Left lobe of liver (tissue), 2 donors: ENCODE measurements at regions not wholly inside any gene's neighbourhood (a gene's known extent, or its start where the extent isn't known, plus 50 kb on each side); places are given as distances from the start of the nearest gene placed in this dataset.

ENCODE experiments used
- ATAC-seq: fragments of 200-7000 bp; cut with Tn5 transposase; one replicate; pipeline ENCODE4 v1.9.1; 2020; ENCODE audit warnings: mild to moderate bottlenecking, moderate library complexity
- DNase-seq: peaks from one replicate; pipeline ENCODE4 v3.0.0-alpha.2; 2020; ENCODE audit warnings: low spot score
- donor health status: DM: no; HTN: no; CAD: no; lungs with moderate emphysema.
- donor health status: DM: no; HTN: yes; CAD: no.

DNA sequence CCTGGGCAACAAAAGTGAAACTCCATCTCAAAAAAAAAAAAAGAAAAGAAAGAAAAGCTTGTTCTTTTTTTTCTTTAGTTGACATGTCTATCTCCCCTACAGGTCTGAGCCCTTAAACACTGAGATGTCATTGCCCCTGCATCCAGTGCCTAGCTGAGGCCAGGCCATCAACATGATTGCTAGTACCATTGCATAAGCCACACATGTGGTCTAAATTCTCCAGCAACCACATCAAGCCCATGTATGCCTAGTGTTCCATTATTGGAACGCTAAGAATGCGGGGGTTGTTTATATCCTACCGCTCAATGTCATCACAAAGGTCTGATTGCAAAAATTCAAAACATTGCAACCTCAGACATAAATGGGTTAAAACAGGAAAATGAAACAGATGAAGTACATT lies 62.7 kb downstream of the NPTX2 start:
- ATAC-seq (no peak), DNase-seq (no peak)

DNA sequence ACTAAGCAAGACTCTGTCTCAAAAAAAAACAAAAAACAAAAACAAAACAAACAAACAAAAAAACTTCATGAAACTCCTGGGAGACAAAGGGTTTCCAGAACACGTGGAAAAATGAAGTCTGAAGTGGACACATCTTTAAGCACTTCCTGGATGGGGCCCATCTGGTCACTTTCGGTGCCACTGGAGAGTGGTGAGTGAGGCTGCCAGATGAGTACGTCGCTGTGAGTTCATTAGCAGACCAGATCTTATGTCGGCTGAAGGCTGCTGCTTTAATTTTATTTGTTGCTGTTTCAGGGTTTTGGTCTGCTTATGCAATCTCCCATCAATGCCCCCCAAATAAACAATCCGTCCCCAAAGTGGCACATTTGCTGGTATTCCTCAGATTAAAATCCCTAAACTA lies 64.4 kb downstream of the NPTX2 start:
- no peak for ATAC-seq
- DNase-seq, result no peak

DNA sequence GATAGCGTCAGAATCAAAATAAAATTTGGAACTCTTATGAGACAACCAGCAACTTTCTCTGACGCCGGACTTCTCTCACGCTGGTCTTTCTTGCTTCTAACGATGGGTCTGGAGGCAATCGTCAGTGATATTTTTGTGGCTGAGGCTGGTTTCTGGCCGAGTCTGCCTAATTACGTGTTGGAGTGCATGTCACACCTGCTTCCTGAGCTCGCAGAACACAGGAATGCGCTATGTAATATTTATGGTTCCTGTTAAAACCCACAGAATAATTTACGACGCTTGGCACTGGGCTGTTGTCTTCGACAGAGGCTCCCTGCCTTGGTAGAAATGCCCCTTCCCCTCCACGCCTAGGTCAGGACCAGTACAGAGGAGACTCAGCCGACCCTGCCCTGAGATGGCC lies 64.9 kb downstream of the NPTX2 start:
- no peak for ATAC-seq
- DNase-seq, result no peak

DNA sequence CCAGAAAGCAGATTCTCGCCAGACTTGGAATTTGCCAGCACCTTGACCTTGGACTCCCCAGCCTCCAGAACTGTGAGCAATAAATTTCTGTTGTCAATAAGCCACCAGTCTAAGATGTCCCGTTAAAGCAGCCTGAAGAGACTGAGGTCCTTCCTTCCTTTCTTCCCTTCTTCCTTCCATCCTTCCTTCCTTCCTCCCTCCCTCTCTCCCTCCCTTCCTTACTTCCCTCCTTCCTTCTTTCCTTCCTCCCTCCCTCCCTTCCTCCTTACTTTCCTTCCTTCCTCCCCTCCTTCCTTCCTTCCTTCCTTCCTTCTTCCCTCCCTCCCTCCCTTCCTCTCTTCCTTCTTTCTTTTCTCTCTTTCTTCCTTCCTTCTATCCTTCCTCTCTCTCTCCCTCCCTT lies 66.4 kb downstream of the NPTX2 start:
- DNase-seq, result no peak
- no peak for ATAC-seq

DNA sequence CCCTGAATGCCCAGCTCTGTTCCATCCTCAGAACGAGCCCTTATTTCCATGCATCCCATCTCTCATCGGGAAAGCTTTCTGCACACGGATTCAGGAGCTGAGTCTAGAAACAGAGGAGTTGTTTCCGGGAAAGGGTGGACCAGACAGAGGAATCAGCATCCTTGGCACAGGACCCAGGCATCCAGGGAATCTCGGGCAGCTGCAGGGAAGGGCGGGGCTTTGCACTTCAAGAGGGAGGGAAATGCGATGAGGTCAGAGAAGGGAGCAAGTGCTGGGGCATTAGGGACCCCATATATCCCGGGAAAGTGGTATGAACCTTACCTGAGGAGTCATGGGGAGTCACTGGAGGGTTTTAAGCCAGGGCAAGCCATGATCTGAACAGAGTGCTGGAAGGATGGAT lies 68.5 kb downstream of the NPTX2 start:
- DNase-seq (no peak), ATAC-seq (no peak)

DNA sequence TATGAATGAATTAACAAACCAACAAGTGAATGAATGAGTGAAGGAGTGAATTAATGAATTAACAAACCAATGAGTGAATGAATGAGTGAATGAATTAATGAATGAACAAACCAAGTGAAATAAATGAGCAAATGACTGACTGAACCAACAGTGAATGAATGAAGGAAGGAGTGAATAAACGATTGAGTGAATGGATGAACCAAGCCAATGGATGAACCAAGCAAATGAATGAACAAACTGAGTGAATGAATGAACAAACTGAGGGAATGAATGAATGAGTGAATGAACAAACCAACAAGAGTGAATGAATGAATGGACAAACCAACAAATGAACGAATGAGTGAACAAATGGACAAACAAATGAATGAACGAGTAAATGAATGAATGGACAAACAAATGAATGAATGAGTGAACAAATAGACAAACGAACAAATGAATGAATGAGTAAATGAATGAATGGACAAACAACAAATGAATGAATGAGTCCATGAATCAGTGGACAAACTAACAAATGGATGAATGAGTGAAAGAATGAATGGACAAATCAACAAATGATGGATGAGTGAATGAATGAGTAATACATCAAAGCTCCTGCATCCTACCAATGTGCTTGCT lies 69.5 kb downstream of the NPTX2 start:
- ATAC-seq (no peak), DNase-seq (no peak)

DNA sequence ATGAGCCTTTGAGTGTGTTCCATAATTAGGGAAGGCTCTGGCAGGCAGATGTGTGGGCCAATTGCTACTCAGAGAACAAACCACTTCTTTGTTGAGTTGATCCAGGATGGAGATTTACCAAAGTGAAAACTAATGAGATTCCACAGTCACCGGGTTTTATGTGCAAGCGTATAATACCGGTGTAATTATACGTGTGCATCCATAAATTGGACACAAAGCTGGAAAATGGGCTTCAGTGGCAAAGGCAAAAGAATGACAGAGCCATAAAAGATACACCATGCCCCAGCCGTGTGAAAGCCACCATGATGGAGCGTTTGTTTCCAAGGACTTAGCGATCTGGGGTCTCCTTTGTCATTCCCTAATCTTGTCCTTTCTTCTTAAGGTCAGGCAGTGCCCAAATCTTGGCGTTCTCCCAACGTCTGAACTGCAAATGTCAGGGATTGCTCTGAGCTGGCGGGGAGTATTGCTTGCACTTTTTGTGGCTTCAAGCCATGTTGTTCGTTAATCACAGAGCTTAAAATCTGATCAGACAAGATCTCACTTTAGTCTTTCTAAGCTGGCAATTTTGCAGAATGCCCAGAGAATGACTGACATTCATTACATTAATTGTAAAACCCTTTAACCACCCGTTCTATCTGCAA lies 70.1 kb downstream of the NPTX2 start:
- ATAC-seq, result no peak
- DNase-seq, result no peak

DNA sequence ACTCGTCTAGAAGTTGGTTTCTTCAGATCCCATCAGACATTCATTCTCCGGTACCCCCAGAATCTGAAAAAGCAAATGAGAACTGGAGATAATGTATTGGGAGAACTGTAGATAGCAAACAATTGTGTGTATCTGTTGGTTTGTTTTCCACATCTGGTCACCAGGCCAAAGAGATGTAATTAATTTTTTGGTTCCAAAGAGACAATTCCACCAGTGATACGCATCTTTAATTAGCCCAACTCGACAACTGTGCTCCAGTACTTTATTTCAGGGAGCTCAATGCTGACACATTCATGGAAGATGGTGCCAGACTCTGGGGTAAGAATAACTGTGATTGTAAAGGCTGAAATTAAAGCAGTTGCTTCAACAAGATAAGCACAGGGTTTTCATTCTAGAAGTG lies 74.5 kb downstream of the NPTX2 start:
- no peak for DNase-seq
- ATAC-seq, result no peak

DNA sequence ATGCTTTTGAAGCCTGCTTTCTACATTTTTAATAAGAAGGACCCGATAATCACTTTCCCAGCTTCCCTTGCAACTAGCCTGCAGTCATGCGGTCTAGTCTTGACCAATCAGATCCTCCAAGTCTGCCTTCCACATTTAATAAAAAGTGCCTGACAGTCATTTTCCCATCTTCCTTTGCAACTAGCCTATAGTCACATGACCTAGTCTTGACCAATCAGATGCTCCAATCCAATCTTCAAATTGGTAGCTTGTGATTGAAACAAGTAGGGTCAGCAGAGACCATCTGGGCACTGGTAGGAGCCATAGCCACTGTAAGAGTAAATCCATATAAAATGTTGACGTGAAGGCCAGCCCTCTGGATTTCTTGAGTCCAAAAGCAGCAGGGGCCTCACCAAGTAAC lies 80.0 kb downstream of the NPTX2 start:
- DNase-seq (no peak), ATAC-seq (no peak)

DNA sequence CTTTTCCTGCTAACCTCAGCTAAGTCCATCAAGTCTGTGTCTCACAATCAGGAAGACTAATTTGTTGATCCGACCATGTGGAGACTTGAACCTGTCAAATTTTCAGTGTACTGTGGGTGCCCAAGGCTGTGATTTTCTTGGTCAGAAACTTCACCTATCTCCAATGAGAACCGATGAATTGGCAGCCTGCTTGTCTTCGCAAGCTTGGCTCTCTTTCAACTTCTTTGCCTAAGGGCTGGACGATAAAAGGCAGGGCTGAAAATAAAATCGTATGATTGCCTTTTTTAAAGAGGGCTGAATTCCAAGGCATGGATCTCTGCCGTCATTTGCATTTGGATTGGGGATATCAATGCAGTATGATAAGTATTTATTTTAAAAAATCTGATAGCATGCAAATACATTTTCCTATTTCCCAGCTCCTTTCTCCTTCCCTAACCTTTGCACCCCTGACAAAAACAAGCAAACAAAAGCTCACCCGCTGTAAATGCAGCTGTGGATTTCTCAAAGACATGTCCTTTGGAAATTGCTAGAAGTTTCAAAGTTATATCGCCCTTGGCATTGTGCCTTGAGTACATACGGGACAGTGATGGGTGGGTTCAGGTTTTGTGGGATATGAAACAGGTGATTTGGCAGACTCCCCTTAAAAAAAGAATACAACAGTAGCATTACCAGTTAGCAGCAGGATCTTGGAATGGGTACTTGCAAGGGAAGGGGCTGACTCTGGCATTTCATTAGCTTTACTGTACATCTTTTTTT lies 80.6 kb downstream of the NPTX2 start:
- no peak for DNase-seq
- no peak for ATAC-seq

DNA sequence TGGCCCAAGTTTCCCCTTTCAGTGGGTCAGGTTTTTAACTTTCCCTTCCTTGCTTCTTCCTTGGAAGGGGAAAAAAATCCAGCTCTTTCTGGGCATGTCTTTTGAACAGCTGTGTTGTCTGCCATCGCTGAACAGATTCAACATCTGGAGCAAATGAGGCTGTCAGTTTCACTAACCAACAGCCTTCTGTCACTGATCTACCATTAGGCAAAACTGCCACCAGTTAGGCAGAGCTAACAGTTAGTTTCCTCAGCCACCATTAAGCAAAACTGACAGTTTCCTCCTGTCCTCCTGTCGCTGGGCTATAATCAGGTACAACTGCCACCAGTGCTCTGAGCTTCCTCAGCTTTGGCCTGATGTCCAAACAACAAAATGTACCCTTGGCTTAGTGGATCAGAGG lies 81.9 kb downstream of the NPTX2 start:
- ATAC-seq (no peak), DNase-seq (no peak)

DNA sequence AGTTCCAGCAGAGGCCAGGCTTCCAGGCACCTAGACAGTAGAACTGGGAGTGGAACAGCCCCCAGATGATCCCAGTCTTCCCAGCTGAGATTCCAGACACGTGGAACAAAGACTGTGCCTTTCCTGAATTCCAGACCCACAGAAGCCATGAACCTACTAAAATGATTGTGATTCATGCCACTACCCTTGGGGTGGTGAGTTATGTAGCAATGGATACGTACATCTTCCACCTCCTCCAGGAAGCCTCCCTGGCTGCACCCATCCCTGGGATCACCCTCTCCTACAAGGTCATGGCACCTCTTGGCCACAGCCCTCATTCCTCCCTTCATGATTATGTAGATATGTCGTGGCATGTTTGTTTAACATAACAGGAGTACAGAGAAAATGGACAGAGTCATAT lies 83.4 kb downstream of the NPTX2 start:
- no peak for ATAC-seq

DNA sequence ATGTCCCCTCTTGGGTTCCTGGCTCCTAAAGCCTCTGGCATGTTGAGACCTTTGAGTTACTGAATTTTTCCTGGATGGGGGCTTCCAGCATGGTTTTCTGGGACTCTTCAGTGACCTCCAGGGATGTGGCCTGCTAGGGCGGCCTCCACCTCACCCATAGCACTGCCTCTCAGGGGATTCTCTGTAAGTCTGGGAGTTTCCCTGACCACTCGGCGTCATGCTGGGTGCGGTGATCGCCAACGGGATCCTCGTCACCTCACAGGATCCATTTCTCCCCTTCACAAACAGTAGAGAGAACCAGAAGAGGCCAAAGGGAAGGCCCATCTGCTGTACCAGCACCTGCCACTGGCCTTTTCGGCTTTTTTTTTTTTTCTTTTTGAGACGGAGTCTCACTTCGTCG lies 84.3 kb downstream of the NPTX2 start:
- no peak for ATAC-seq
- DNase-seq, result no peak

More for the DNA sequence above, 83.4 kb downstream of the NPTX2 start:
- DNase-seq, result no peak

DNA sequence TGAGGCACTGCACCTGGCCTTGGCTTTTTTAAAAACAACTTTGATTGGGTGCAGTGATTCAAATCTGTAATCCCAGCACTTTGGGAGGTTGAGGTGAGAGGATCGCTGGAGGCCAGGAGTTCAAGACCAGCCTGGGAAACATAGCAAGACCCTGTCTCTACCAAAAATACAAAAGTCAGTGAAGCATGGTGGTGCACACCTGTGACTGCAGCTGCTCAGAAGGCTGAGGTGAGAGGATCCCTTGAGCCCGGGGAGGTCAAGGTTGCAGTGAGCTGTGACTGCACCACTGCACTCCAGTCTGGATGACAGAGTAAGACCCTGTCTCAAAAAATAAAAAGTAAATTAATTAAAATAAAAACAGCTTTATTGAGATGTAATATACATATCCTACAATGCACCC lies 84.9 kb downstream of the NPTX2 start:
- ATAC-seq (no peak), DNase-seq (no peak)

DNA sequence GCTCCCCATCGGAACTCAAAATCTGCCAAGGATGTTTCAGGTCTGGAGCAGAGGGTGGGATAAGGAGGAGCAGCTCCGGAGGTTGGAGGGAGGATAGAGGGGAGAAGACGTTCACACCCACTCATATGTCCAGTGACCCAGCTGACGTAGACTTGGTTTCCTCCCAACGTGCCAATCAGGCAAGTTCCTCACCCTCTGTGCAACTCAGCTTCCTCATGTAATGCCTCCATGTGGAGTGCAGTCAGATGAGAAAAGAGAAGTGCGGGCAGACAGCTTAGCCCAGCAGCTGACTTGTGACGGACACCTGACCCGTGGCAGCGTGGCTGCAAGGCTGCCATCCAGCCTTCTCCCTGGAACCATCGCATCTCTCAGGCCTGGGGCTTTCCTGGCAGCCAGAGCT lies 86.8 kb downstream of the NPTX2 start:
- DNase-seq, result no peak
- ATAC-seq, result no peak

DNA sequence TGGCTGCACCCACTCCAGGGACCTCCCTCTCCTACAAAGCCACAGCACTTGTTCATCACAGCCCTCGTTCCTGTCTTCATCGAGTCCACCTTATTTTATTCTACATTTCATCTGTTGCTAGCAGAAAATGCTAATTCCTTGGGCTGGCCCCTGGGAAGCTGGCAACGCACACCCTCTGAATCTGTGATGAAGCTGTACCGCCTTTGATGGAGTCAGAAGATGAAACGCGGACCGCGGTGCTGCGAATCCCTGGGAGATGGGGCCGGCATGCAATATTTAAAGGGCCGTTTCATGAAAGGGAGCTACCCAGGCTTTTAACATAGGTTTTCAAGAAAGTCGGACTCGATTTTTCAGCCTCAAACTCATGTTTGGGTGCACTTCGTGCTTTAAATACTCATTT lies 88.5 kb downstream of the NPTX2 start:
- DNase-seq, result no peak

DNA sequence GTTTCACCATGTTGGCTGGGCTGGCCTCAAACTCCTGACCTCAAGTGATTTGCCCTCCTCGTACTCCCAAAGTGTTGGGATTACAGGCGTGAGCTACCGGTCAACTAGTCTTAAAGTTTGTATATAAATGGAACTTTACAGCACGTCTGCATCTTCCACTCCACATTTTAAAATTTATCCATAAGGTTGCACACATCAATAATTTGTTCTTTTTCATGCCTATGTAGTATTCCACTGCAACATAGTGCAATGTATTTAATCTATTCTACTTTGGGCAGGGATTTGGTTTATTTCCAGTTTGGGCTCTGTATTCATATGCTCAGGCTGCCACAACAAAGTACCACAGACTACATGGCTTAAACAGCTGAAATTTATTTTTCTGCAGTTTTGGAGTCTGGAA lies 90.0 kb downstream of the NPTX2 start:
- DNase-seq (no peak), ATAC-seq (no peak)

More for the DNA sequence above, 88.5 kb downstream of the NPTX2 start:
- ATAC-seq, result no peak

DNA sequence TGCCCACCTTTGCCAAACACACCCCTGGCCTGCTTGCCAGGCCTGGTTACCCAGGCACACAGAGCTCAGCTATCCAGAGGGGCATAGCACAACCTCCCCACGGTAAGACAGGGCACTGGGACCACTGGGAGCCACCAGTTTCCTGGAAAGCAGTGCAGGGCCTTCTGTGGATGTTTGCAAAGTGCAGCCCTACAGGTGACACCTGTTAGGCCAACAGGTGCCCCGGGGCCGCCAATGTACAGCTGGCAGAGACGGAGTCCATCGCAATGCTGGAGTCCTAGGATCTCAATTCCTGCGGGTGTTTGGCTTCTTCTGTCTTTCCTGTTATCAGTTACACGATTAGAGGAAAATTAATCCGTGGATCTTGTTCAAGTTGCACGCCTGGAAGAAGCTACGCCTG lies 94.9 kb downstream of the NPTX2 start:
- ATAC-seq, result no peak
- no peak for DNase-seq

DNA sequence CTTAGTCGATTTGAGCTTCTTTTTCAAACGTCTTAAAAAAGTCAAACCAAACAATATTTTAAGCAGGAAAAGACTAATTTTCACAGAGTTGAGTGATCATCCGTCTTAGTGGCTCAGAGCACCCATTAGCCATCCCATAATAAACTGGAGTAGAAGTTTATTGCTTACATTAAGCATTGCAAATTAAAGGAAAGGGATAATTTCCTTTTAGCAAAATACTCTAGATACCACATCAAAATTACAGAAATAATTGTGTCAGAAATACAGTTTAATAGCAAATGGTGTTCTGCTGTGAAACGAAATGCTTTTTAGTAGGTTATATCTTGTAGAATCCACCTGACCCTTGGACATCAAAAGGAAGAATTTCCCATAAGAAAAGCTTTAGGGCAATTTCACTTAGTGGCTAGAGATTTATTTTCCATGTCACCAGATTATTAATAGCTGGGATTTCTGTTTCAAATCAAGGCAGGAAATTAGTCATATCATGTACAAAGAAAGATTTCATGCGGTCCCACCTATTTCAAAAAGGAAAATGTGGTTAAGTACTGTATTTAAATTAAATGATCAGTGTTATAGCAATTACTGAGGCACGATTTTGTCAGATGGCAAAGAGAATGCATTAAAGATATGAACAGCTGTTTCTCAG lies 96.2 kb downstream of the NPTX2 start:
- ATAC-seq (no peak), DNase-seq (no peak)

DNA sequence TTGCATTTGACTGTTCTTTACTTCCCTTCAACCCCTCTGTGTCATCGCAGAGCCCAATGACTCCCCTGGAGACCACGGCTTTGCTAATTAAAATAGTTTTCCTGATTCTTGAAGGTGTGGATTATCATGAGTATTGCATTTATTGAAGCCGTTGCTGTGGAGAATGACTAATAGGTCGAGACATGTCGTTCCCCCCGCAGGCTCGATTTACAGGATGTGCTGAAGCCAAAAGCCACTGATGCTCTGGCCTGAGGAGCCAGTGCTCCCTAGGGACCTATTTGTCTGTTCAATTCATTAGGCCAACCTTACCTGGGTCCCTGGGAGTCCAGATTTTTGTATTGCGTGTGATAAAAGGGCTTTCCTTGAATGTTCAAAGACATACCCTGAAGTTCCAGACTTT lies 102.3 kb downstream of the NPTX2 start:
- no peak for DNase-seq
- ATAC-seq, result no peak

DNA sequence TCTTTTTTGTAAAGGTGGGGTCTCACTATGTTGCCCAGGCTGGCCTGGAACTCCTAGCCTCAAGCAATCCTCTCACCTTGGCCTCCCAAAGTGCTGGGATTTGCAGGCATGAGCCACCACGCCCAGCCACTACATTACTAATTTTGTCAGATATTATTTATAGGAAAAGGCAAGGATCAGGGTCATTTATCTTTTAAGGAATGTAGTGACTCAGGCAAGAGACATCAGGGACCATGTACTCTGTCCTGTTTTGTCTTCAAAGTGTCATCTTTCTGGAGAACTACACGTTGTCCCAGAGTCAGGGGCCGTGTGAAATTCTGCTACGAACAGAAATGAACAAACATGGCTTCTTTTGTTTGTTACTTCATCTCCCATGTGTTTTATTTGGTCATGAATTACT lies 105.3 kb downstream of the NPTX2 start:
- ATAC-seq, result no peak
- DNase-seq, result no peak

DNA sequence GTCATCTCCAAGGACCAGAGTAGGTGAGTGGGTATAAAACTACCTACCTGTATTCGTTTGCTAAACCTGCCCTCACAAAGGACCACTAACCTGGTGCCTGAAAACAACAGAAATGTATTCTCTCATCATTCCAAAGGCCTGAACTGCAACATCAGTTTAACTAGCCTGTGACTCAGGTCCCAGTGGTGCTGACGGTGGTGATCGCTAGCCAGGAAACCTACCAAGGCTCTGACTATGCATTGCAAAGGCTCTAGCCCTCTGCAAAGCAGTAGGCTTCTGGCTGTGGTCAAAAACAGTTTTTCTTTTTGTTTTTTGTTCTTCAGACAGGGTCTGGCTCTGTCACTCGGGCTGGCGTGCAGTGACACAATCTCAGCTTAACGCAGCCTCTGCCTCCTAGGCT lies 107.5 kb downstream of the NPTX2 start:
- ATAC-seq (no peak), DNase-seq (no peak)
